Neural cell (in vitro differentiated cells): ENCODE measurements at regions not wholly inside any gene's neighbourhood (a gene's known extent, or its start where the extent isn't known, plus 50 kb on each side); places are given as distances from the start of the nearest gene placed in this dataset.

Experiments used
- EP300 ChIP-seq: fragments of 450-650 bp; conservative IDR thresholded peaks from 2 replicates; pipeline ENCODE4 v1.6.1; 2014; ENCODE audit warnings: antibody characterized with exemption, mild to moderate bottlenecking, moderate library complexity; ENCODE audit not compliant: poor library complexity, severe bottlenecking
- EZH2 ChIP-seq: fragments of 200-600, 300-800 bp; shearing (Covaris generic), sonication (generic); IDR thresholded peaks from 2 replicates; pipeline ENCODE4 v1.6.1; 2014; ENCODE audit warnings: antibody characterized with exemption, low read length, borderline replicate concordance, mild to moderate bottlenecking; ENCODE audit not compliant: insufficient read depth, poor library complexity, severe bottlenecking
- MXI1 ChIP-seq: fragments of 450-650 bp; conservative IDR thresholded peaks from 2 replicates; pipeline ENCODE4 v1.6.1; 2014; ENCODE audit warnings: antibody characterized with exemption, mild to moderate bottlenecking; ENCODE audit not compliant: poor library complexity, severe bottlenecking
- POLR2AphosphoS5 ChIP-seq: IDR thresholded peaks from 2 replicates; pipeline ENCODE4 v1.6.1; 2012
- RAD21 ChIP-seq: fragments of 450-650 bp; conservative IDR thresholded peaks from 2 replicates; pipeline ENCODE4 v1.6.1; 2014; ENCODE audit warnings: antibody characterized with exemption, mild to moderate bottlenecking, moderate library complexity
- REST ChIP-seq: IDR thresholded peaks from 2 replicates; pipeline ENCODE4 v1.6.1; 2012; ENCODE audit warnings: borderline replicate concordance
- SMC3 ChIP-seq: fragments of 450-650 bp; conservative IDR thresholded peaks from 2 replicates; pipeline ENCODE4 v1.6.1; 2014; ENCODE audit warnings: antibody characterized with exemption, mild to moderate bottlenecking, moderate library complexity; ENCODE audit not compliant: poor library complexity
- TAF1 ChIP-seq: IDR thresholded peaks from 2 replicates; pipeline ENCODE4 v1.6.1; 2012; ENCODE audit warnings: low read depth
- TF ChIP-seq, protein P1 (sequence below): fragments of 450-650 bp; IDR thresholded peaks from 2 replicates; pipeline ENCODE4 v1.5.1; 2014; ENCODE audit warnings: antibody characterized with exemption, mild to moderate bottlenecking, moderate library complexity; ENCODE audit not compliant: poor library complexity, severe bottlenecking

DNA sequence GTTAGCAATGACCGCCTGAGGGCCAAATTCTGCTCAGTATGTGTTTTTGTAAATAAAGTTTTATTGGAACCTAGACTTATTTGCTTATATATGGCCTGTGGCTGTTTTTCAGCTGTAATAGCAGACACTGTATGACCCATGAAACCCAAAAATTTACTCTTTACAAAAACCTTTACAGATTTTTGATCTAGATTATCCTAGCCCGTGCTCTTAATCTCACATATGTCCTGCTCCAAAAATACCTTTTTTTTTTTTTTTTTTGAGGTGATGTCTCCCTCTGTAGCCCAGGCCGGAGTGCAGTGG, 148.0 kb upstream of the ZNF217 start:
- TF ChIP-seq, protein P1, sequence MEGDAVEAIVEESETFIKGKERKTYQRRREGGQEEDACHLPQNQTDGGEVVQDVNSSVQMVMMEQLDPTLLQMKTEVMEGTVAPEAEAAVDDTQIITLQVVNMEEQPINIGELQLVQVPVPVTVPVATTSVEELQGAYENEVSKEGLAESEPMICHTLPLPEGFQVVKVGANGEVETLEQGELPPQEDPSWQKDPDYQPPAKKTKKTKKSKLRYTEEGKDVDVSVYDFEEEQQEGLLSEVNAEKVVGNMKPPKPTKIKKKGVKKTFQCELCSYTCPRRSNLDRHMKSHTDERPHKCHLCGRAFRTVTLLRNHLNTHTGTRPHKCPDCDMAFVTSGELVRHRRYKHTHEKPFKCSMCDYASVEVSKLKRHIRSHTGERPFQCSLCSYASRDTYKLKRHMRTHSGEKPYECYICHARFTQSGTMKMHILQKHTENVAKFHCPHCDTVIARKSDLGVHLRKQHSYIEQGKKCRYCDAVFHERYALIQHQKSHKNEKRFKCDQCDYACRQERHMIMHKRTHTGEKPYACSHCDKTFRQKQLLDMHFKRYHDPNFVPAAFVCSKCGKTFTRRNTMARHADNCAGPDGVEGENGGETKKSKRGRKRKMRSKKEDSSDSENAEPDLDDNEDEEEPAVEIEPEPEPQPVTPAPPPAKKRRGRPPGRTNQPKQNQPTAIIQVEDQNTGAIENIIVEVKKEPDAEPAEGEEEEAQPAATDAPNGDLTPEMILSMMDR = no peak
- no peak for TF ChIP-seq EP300
- TF ChIP-seq RAD21 = no peak
- TF ChIP-seq EZH2 = no peak
- no peak for TF ChIP-seq POLR2AphosphoS5
- no peak for TF ChIP-seq REST
- no peak for TF ChIP-seq SMC3
- TF ChIP-seq TAF1 = no peak
- no peak for TF ChIP-seq MXI1
